HG03432 (cell line): ENCODE measurements at regions not wholly inside any gene's neighbourhood (a gene's known extent, or its start where the extent isn't known, plus 50 kb on each side); places are given as distances from the start of the nearest gene placed in this dataset.
"Not testable (repeated sequence)": the region's sequence is repeated elsewhere in the genome, so short reads cannot be mapped to it uniquely, and the experiment has no call there.

ENCODE experiments used
- ATAC-seq: cut with Tn5 transposase; IDR thresholded peaks from one replicate; pipeline ENCODE4 v1.9.1; 2021; ENCODE audit warnings: mild to moderate bottlenecking, moderate library complexity; ENCODE audit not compliant: unreplicated experiment

DNA sequence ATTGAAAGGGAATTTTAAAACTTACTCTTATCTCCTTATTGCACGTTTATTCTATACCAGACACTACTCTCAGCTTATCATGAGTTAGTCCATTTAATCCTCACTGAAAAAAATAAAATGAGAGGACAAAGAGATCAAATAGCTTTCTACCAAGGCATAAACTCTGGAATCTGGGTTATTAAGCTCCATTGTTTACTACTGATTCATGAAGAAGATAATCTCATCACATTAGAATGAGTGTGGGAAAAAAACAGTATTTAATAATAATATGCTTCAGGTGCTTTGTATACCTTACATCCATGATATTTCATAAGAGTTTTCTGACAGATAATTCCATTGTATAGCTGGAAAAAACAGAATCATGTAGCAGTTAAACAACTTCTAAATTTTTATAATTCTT lies 1092.6 kb downstream of the TECRL start:
- no peak for ATAC-seq

DNA sequence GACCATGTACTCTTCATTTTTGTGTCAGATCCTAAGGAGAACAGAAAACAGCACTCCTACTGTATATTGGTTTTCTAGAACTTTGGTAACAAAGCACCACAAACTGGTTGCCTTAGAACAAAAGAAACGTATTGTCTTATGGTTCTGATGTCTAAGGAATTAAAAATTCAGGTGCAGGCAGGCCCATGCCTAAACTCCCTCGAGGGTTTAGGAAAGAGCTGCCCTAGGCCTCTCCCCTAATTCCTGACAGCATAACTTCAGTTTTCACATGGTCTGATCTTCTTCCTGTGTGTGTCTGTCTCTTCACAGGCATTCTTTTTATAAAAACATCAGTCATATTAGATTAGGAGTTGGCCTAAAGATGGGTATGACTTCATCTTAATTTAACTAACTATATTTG lies 1093.6 kb downstream of the TECRL start:
- ATAC-seq, result no peak

GRCh38 chr4:63308697-63309096 lies 1100.6 kb downstream of the TECRL start:
- no peak for ATAC-seq

GRCh38 chr4:63302792-63303191 lies 1106.5 kb downstream of the TECRL start:
- no peak for ATAC-seq

DNA sequence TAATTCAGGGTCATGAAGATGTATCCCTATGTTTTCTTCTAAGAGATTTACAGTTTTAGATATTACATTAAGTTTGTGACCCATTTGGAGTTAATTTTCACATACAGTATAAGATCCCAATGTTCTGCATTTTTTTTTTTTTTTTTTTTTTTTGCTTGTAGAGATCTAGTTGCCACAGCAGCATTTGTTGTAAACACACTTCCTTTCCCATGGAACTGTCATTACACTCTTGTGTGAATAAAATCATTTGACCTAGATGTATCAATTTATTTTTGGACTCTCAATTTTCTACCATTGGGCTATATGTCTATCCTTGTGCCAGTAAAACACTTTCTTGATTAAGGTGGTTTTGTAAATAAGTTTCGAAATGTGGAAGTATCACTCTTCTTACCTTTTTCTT lies 1107.2 kb downstream of the TECRL start:
- no peak for ATAC-seq

GRCh38 chr4:63296773-63297172 lies 1112.5 kb downstream of the TECRL start:
- ATAC-seq, result no peak

DNA sequence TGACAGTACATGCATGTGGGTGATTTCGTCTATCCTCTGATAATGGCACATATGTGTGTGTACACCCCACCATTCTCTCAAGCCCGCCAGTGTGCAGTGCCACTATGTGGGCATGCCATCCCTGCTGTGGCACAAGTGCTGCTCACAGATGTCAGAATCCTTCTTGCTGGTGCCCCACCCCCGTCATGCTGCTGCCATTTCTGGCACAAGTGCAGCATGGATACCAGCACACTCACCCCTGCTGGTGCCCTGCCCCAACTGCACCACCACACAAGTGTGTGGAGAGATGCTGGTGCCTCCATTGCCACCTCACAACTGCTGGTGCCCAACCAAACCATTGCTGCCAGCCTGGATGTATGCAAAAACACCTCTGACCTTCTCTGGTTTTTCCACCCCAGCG lies 1133.8 kb downstream of the TECRL start:
- ATAC-seq, result no peak

- no peak for ATAC-seq
Measured at GRCh38 chr4:63269156-63269555, 1140.1 kb downstream of the TECRL start.

GRCh38 chr4:63233671-63234070 lies 1175.6 kb downstream of the TECRL start:
- no peak for ATAC-seq

GRCh38 chr4:63232058-63232457 lies 1177.2 kb downstream of the TECRL start:
- ATAC-seq, result no peak

GRCh38 chr4:63226229-63226628 lies 1183.0 kb downstream of the TECRL start:
- ATAC-seq, result no peak

- no peak for ATAC-seq
Measured at GRCh38 chr4:63222466-63222865, 1186.8 kb downstream of the TECRL start.

DNA sequence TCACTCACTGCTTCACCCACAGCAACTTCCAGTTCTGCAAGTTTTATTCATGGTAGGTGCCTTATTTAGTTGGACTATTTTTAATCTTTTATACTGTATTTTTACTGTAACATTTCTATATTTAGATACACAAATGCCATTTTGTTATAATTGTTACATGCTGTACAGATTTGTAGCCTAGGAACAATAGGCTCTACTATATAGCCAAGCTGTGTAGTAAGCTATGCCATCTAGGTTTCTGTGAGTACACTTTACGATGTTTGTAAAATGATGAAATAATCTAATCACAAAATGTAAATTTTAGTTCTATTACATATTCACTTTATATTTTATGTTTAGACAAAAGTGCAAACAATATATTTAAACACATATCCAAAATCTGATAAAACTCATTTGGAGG lies 1187.8 kb downstream of the TECRL start:
- no peak for ATAC-seq

GRCh38 chr4:63218856-63219255 lies 1190.4 kb downstream of the TECRL start:
- no peak for ATAC-seq

GRCh38 chr4:63214076-63214475 lies 1195.2 kb downstream of the TECRL start:
- no peak for ATAC-seq

- ATAC-seq, result no peak
Measured at GRCh38 chr4:63211776-63212479, 1197.3 kb downstream of the TECRL start.

- no peak for ATAC-seq
Measured at GRCh38 chr4:63211375-63211774, 1197.9 kb downstream of the TECRL start.

DNA sequence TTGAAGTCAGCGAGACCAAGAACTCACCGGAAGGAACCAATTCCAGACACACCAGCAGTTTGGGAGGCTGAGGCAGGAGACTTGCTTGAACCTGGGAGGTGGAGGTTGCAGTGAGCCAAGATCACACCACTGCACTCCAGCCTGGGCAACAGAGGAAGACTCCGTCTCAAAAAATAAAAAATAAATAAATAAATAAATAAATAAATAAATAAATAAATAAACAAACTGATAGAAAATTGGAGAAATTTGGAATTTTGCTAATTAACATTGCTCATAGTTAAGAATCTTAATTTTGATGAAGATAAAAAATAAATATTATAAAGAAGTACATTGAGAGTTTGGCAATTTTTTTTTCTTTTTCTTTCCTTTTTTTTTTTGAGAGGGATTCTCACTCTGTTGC lies 1216.2 kb downstream of the TECRL start:
- ATAC-seq, result not testable (repeated sequence)

- ATAC-seq, result no peak
Measured at GRCh38 chr4:63171341-63171740, 1237.9 kb downstream of the TECRL start.

- ATAC-seq, result no peak
Measured at GRCh38 chr4:63170923-63171322, 1238.3 kb downstream of the TECRL start.

- no peak for ATAC-seq
Measured at GRCh38 chr4:63169836-63170235, 1239.4 kb downstream of the TECRL start.

DNA sequence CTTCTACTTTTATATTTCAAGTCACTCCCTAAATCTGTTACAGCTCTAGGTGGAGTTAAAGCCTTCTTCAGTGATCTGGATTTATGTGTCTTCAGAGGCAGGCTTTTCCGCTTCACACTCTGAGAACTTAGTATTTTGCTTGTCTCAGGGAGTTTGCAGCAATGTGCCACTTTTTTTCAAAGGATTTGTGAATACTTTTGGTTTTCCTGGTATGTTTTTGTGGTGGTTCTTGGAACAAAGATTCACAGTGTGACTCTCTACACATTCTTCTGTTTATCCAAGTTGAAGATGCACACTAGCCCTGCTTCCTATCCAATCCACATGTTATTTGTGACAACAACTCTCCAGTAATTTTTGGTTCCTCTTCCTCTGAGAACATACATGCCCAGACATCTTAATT lies 1253.7 kb downstream of the TECRL start:
- ATAC-seq, result no peak

DNA sequence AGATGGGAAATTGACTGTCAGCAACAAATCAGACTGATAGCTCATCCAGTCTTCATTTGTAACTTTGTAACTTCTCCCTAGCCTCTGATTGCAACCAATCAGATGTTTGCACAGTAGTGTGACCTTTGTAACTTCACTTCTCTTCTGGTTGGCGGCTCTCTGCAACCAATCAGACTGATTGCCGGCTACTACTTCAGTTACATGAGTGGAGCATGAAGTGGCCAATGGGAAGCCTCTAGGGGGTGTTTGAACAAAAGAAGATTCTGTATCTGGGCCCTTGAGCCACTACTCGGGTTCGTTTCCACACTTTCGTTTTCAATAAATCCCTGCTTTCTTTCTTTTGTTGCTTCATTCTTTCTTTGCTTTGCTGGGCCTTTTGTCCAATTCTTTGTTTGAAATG lies 1285.8 kb downstream of the TECRL start:
- no peak for ATAC-seq
